A673 (cell line): ENCODE measurements at regions not wholly inside any gene's neighbourhood (a gene's known extent, or its start where the extent isn't known, plus 50 kb on each side); places are given as distances from the start of the nearest gene placed in this dataset.

ENCODE experiments used
- BruUV-seq: library from RNA; stranded (reverse); fragments of 400-500 nt; replicated peaks from 2 replicates; lab custom pipeline; 2021; lab: Mats Ljungman, UMichigan
- CTCF ChIA-PET: fragments of 300-600 bp; sonication (Branson Sonifier 250); formaldehyde crosslinking; loops from one replicate; lab custom pipeline; 2022; ENCODE audit warnings: antibody characterized with exemption; lab: Charles Lee
- POLR2A ChIA-PET: fragments of 300-600 bp; sonication (Branson Sonifier 250); formaldehyde crosslinking; loops from one replicate; lab custom pipeline; 2022; ENCODE audit warnings: antibody characterized with exemption; ENCODE audit not compliant: low non-redundant PET; lab: Charles Lee
- DNase-seq: peaks from one replicate; pipeline ENCODE4 v3.0.0-alpha.2; 2015; ENCODE audit warnings: low spot score
- H3K27ac ChIP-seq: fragments of 200-600 bp; sonication (generic); 2 replicates; pipeline ENCODE4 v1.5.1; 2016; ENCODE audit warnings: mixed run types, low read depth, mild to moderate bottlenecking, mixed read lengths, antibody characterized with exemption, low read length; ENCODE audit not compliant: poor library complexity, severe bottlenecking
- H3K27me3 ChIP-seq: fragments of 200-600 bp; sonication (generic); replicated peaks from 2 replicates; pipeline ENCODE4 v1.6.1; 2017; ENCODE audit warnings: mixed run types, low read depth, mild to moderate bottlenecking, mixed read lengths, antibody characterized with exemption, low read length; ENCODE audit not compliant: insufficient read depth, poor library complexity
- H3K36me3 ChIP-seq: fragments of 200-600 bp; sonication (generic); 2 replicates; pipeline ENCODE4 v1.6.1; 2016; ENCODE audit warnings: mixed run types, mild to moderate bottlenecking, mixed read lengths, antibody characterized with exemption, low read length; ENCODE audit not compliant: insufficient read depth, poor library complexity, severe bottlenecking
- H3K4me1 ChIP-seq: fragments of 200-600 bp; sonication (generic); 2 replicates; pipeline ENCODE4 v1.6.1; 2017; ENCODE audit warnings: mixed run types, mild to moderate bottlenecking, mixed read lengths, antibody characterized with exemption, low read length; ENCODE audit not compliant: insufficient read depth, poor library complexity, severe bottlenecking
- H3K4me3 ChIP-seq: fragments of 200-600 bp; sonication (generic); 2 replicates; pipeline ENCODE4 v1.5.1; 2016; ENCODE audit warnings: low read depth, mixed run types, mild to moderate bottlenecking, mixed read lengths, low read length; ENCODE audit not compliant: poor library complexity, severe bottlenecking
- H3K9me3 ChIP-seq: fragments of 200-600 bp; sonication (generic); 2 replicates; pipeline ENCODE4 v1.6.1; 2016; ENCODE audit warnings: mixed run types, low read depth, mild to moderate bottlenecking, mixed read lengths, antibody characterized with exemption, low read length; ENCODE audit not compliant: poor library complexity, severe bottlenecking
- CTCF ChIP-seq: fragments of 300-800, 200-600 bp; sonication (generic); conservative IDR thresholded peaks from 2 replicates; pipeline ENCODE4 v1.5.1; 2017; ENCODE audit warnings: low read depth, mild to moderate bottlenecking, antibody characterized with exemption, low read length, moderate library complexity, mixed read lengths
- EZH2 ChIP-seq: fragments of 200-600 bp; sonication (generic); IDR thresholded peaks from 2 replicates; pipeline ENCODE4 v1.6.1; 2017; ENCODE audit warnings: borderline replicate concordance, low read depth, mild to moderate bottlenecking, mixed read lengths, antibody characterized with exemption, low read length; ENCODE audit not compliant: poor library complexity, severe bottlenecking
- intact Hi-C: fragments of 100-400 bp; cut with micrococcal nuclease; formaldehyde crosslinking; loops from one replicate; pipeline ENCODE4 v1.10.0; 2022; ENCODE audit not compliant: unreplicated experiment

GRCh38 chr13:105906746-105907145 is 628.7 kb downstream of the EFNB2 start:
- POLR2A ChIA-PET = no interaction called here
- DNase-seq = no peak
- intact Hi-C loops = no loop called here
- H3K4me1 ChIP-seq = no peaks in the 10 kb centered on the region
- no peak for TF ChIP-seq CTCF
- no peaks in the 10 kb centered on the region for H3K36me3 ChIP-seq
- no peak overlapping the region for H3K27ac ChIP-seq
- no TSS peak for BruUV-seq
- no peak overlapping the region for H3K4me3 ChIP-seq
- H3K27me3 ChIP-seq = no peaks in the 10 kb centered on the region
- H3K9me3 ChIP-seq = no peaks in the 10 kb centered on the region
- CTCF ChIA-PET = no interaction called here

- Histone ChIP-seq H3K36me3 (no peaks in the 10 kb centered on the region), H3K27ac (no peak overlapping the region), H3K4me1 (no peaks in the 10 kb centered on the region), H3K9me3 (no peaks in the 10 kb centered on the region), H3K27me3 (no peaks in the 10 kb centered on the region), H3K4me3 (no peak overlapping the region)
- no peak for DNase-seq
- POLR2A ChIA-PET = no interaction called here
- TF ChIP-seq EZH2 = no peak
- TF ChIP-seq CTCF = no peak
- no TSS peak for BruUV-seq
- CTCF ChIA-PET = no interaction called here
- intact Hi-C loops = no loop called here
Observed at GRCh38 chr13:105904034-105904742, 631.3 kb downstream of the EFNB2 start.

- Histone ChIP-seq H3K4me3 (no peak overlapping the region), H3K27ac (no peak overlapping the region), H3K36me3 (no peaks in the 10 kb centered on the region), H3K27me3 (no peaks in the 10 kb centered on the region), H3K9me3 (no peaks in the 10 kb centered on the region), H3K4me1 (no peaks in the 10 kb centered on the region)
- DNase-seq = peak; percentile 23
- no TSS peak for BruUV-seq
- intact Hi-C loops = no loop called here
- TF ChIP-seq CTCF (no peak), EZH2 (no peak)
- CTCF ChIA-PET = no interaction called here
- POLR2A ChIA-PET = no interaction called here
Observed at GRCh38 chr13:105902396-105902795, 633.1 kb downstream of the EFNB2 start.
